Ishikawa (cell line): ENCODE measurements at regions not wholly inside any gene's neighbourhood (a gene's known extent, or its start where the extent isn't known, plus 50 kb on each side); places are given as distances from the start of the nearest gene placed in this dataset.

Experiments
- CEBPB ChIP-seq: IDR thresholded peaks from 2 replicates; pipeline ENCODE4 v1.6.1; 2012
- EP300 ChIP-seq: IDR thresholded peaks from 2 replicates; pipeline ENCODE4 v1.6.1; 2012; ENCODE audit warnings: borderline replicate concordance
- NFIC ChIP-seq: IDR thresholded peaks from 2 replicates; pipeline ENCODE4 v1.6.1; 2012
- REST ChIP-seq: IDR thresholded peaks from 2 replicates; pipeline ENCODE4 v1.6.1; 2012; ENCODE audit warnings: low read depth, mild to moderate bottlenecking
- TAF1 ChIP-seq: IDR thresholded peaks from 2 replicates; pipeline ENCODE4 v1.6.1; 2012; ENCODE audit warnings: low read depth, mild to moderate bottlenecking
- TCF12 ChIP-seq: IDR thresholded peaks from 2 replicates; pipeline ENCODE4 v1.6.1; 2012; ENCODE audit warnings: low read depth
- TEAD4 ChIP-seq: IDR thresholded peaks from 2 replicates; pipeline ENCODE4 v1.6.1; 2012
- YY1 ChIP-seq: IDR thresholded peaks from 2 replicates; pipeline ENCODE4 v1.6.1; 2012; ENCODE audit warnings: low read depth
- TF ChIP-seq, protein P1 (sequence below): IDR thresholded peaks from 2 replicates; pipeline ENCODE4 v1.6.1; 2012
- TF ChIP-seq, protein P2 (sequence below): IDR thresholded peaks from 2 replicates; pipeline ENCODE4 v1.6.1; 2012

- TF ChIP-seq EP300 (no peak), TEAD4 (no peak), TCF12 (no peak), CEBPB (no peak), REST (no peak), YY1 (no peak), TAF1 (no peak), NFIC (no peak)
- TF ChIP-seq, protein P1, sequence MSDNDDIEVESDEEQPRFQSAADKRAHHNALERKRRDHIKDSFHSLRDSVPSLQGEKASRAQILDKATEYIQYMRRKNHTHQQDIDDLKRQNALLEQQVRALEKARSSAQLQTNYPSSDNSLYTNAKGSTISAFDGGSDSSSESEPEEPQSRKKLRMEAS = no peak
- TF ChIP-seq, protein P2, sequence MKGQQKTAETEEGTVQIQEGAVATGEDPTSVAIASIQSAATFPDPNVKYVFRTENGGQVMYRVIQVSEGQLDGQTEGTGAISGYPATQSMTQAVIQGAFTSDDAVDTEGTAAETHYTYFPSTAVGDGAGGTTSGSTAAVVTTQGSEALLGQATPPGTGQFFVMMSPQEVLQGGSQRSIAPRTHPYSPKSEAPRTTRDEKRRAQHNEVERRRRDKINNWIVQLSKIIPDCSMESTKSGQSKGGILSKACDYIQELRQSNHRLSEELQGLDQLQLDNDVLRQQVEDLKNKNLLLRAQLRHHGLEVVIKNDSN = no peak
Observed at GRCh38 chr6:170092826-170093225, 198.1 kb downstream of the DLL1 start.
